OCI-LY1 (cell line): ENCODE measurements at regions not wholly inside any gene's neighbourhood (a gene's known extent, or its start where the extent isn't known, plus 50 kb on each side); places are given as distances from the start of the nearest gene placed in this dataset.
A peak's percentile ranks its signal among the peaks of the same experiment; 100 is the strongest.

ENCODE experiments used
- H2AFZ ChIP-seq: fragments of 200-600 bp; sonication (generic), shearing (Covaris generic); 2 replicates; pipeline ENCODE4 v1.6.0; 2014; ENCODE audit warnings: antibody characterized with exemption, mild to moderate bottlenecking, low read length
- H3F3A ChIP-seq: fragments of 200-600 bp; sonication (generic), shearing (Covaris generic); 2 replicates; pipeline ENCODE4 v1.6.0; 2014; ENCODE audit warnings: mild to moderate bottlenecking, antibody characterized with exemption, low read length, moderate library complexity; ENCODE audit not compliant: insufficient read depth
- H3K27ac ChIP-seq: fragments of 200-600 bp; sonication (generic); 2 replicates; pipeline ENCODE4 v1.5.1; 2014; ENCODE audit warnings: low read length, mixed run types, mild to moderate bottlenecking, low read depth; ENCODE audit not compliant: poor library complexity, severe bottlenecking
- H3K27me3 ChIP-seq: fragments of 200-600 bp; sonication (generic); 2 replicates; pipeline ENCODE4 v1.6.0; 2014; ENCODE audit warnings: antibody characterized with exemption, mild to moderate bottlenecking, low read length, moderate library complexity; ENCODE audit not compliant: insufficient read depth
- H3K36me3 ChIP-seq: fragments of 200-600 bp; sonication (generic); 2 replicates; pipeline ENCODE4 v1.6.1; 2014; ENCODE audit warnings: mild to moderate bottlenecking, antibody characterized with exemption, low read length, moderate library complexity, mixed read lengths; ENCODE audit not compliant: insufficient read depth
- H3K4me1 ChIP-seq: fragments of 200-600 bp; sonication (generic); 2 replicates; pipeline ENCODE4 v1.5.1; 2014; ENCODE audit warnings: mild to moderate bottlenecking, low read length, moderate library complexity; ENCODE audit not compliant: insufficient read depth, severe bottlenecking
- H3K4me2 ChIP-seq: fragments of 200-600 bp; sonication (generic), shearing (Covaris generic); 2 replicates; pipeline ENCODE4 v1.6.1; 2014; ENCODE audit warnings: low read length
- H3K4me3 ChIP-seq: fragments of 200-600 bp; sonication (generic); 2 replicates; pipeline ENCODE4 v1.5.1; 2014; ENCODE audit warnings: low read length, low read depth, mild to moderate bottlenecking, mixed read lengths; ENCODE audit not compliant: poor library complexity, severe bottlenecking
- H3K79me2 ChIP-seq: fragments of 200-600 bp; shearing (Covaris generic); 2 replicates; pipeline ENCODE4 v1.6.1; 2016; ENCODE audit warnings: mixed run types, low read length, mixed read lengths; ENCODE audit not compliant: insufficient read depth
- H3K9ac ChIP-seq: fragments of 200-600 bp; sonication (generic), shearing (Covaris generic); 2 replicates; pipeline ENCODE4 v1.6.1; 2014; ENCODE audit warnings: mild to moderate bottlenecking, low read length, mixed read lengths
- H3K9me2 ChIP-seq: fragments of 200-600 bp; sonication (generic), shearing (Covaris generic); 2 replicates; pipeline ENCODE4 v1.6.1; 2014; ENCODE audit warnings: low read depth, mild to moderate bottlenecking, low read length, mixed read lengths
- H3K9me3 ChIP-seq: fragments of 200-600 bp; shearing (Covaris generic); 2 replicates; pipeline ENCODE4 v1.6.1; 2014; ENCODE audit warnings: low read length, mixed read lengths
- H4K20me1 ChIP-seq: fragments of 200-600 bp; sonication (generic), shearing (Covaris generic); 2 replicates; pipeline ENCODE4 v1.6.0; 2016; ENCODE audit warnings: mild to moderate bottlenecking, low read length; ENCODE audit not compliant: insufficient read depth
- CTCF ChIP-seq: fragments of 200-600 bp; sonication (generic), shearing (Covaris generic); IDR thresholded peaks from 2 replicates; pipeline ENCODE4 v1.5.1; 2017; ENCODE audit warnings: mild to moderate bottlenecking, antibody characterized with exemption, low read length, moderate library complexity, mixed read lengths
- EZH2 ChIP-seq: fragments of 200-600 bp; sonication (generic), shearing (Covaris generic); IDR thresholded peaks from 2 replicates; pipeline ENCODE4 v1.8.0; 2017; ENCODE audit warnings: borderline replicate concordance, mixed run types, mild to moderate bottlenecking, antibody characterized with exemption, low read length, moderate library complexity, mixed read lengths

GRCh38 chr13:68816715-68817114, 1290.9 kb upstream of the ATXN8OS start:
- Histone ChIP-seq H3K9me2 (no peaks in the 10 kb centered on the region), H3K4me1 (no peaks in the 10 kb centered on the region), H3K27me3 (no peaks in the 10 kb centered on the region), H3F3A (no peaks in the 10 kb centered on the region), H3K79me2 (no peaks in the 10 kb centered on the region), H4K20me1 (no peaks in the 10 kb centered on the region), H3K36me3 (no peaks in the 10 kb centered on the region), H3K27ac (no peak overlapping the region), H2AFZ (no peak overlapping the region), H3K9ac (no peak overlapping the region), H3K4me2 (no peak overlapping the region), H3K9me3 (no peaks in the 10 kb centered on the region), H3K4me3 (no peak overlapping the region)
- TF ChIP-seq EZH2 (no peak), CTCF (no peak)

GRCh38 chr13:68813180-68813796, 1294.3 kb upstream of the ATXN8OS start:
- H3K9me2 ChIP-seq: no peaks in the 10 kb centered on the region
- H3K9ac ChIP-seq: no peak overlapping the region
- no peaks in the 10 kb centered on the region for H3K27me3 ChIP-seq
- TF ChIP-seq EZH2 (no peak), CTCF (no peak)
- no peak overlapping the region for H2AFZ ChIP-seq
- no peak overlapping the region for H3K27ac ChIP-seq
- H3K4me3 ChIP-seq: no peak overlapping the region
- no peaks in the 10 kb centered on the region for H3K4me1 ChIP-seq
- no peak overlapping the region for H3K4me2 ChIP-seq
- H3K36me3 ChIP-seq: no peaks in the 10 kb centered on the region
- H3F3A ChIP-seq: no peaks in the 10 kb centered on the region
- H3K9me3 ChIP-seq: no peaks in the 10 kb centered on the region
- H3K79me2 ChIP-seq: no peaks in the 10 kb centered on the region
- no peaks in the 10 kb centered on the region for H4K20me1 ChIP-seq

- H3K9ac ChIP-seq: no peak overlapping the region
- H3K27me3 ChIP-seq: no peaks in the 10 kb centered on the region
- H3K4me2 ChIP-seq: no peak overlapping the region
- H3K9me2 ChIP-seq: no peaks in the 10 kb centered on the region
- H3K79me2 ChIP-seq: no peaks in the 10 kb centered on the region
- no peaks in the 10 kb centered on the region for H3K36me3 ChIP-seq
- no peak overlapping the region for H3K4me3 ChIP-seq
- no peak overlapping the region for H3K27ac ChIP-seq
- no peaks in the 10 kb centered on the region for H3K9me3 ChIP-seq
- H3F3A ChIP-seq: no peaks in the 10 kb centered on the region
- TF ChIP-seq EZH2 (no peak), CTCF (peak; percentile 44)
- no peak overlapping the region for H2AFZ ChIP-seq
- no peaks in the 10 kb centered on the region for H3K4me1 ChIP-seq
- no peaks in the 10 kb centered on the region for H4K20me1 ChIP-seq
These were observed 1297.0 kb upstream of the ATXN8OS start for GRCh38 chr13:68810660-68811059.
